LNCaP clone FGC (cell line): ENCODE measurements at regions not wholly inside any gene's neighbourhood (a gene's known extent, or its start where the extent isn't known, plus 50 kb on each side); places are given as distances from the start of the nearest gene placed in this dataset.
"Not testable (repeated sequence)": the region's sequence is repeated elsewhere in the genome, so short reads cannot be mapped to it uniquely, and the experiment has no call there.

Source experiments
- DNase-seq: peaks from one replicate; pipeline ENCODE4 v3.0.0-alpha.2; 2011; ENCODE audit warnings: low read depth
- H3K4me3 ChIP-seq: 2 replicates; pipeline ENCODE4 v1.5.1; 2011; ENCODE audit warnings: mild to moderate bottlenecking, low read depth, low read length, control low read depth
- TF ChIP-seq, protein P1 (sequence below): IDR thresholded peaks from 2 replicates; pipeline ENCODE4 v1.5.1; 2012; ENCODE audit warnings: mild to moderate bottlenecking; ENCODE audit not compliant: control insufficient read depth, insufficient read depth; ENCODE audit errors: extremely low read depth

- TF ChIP-seq, protein P1, sequence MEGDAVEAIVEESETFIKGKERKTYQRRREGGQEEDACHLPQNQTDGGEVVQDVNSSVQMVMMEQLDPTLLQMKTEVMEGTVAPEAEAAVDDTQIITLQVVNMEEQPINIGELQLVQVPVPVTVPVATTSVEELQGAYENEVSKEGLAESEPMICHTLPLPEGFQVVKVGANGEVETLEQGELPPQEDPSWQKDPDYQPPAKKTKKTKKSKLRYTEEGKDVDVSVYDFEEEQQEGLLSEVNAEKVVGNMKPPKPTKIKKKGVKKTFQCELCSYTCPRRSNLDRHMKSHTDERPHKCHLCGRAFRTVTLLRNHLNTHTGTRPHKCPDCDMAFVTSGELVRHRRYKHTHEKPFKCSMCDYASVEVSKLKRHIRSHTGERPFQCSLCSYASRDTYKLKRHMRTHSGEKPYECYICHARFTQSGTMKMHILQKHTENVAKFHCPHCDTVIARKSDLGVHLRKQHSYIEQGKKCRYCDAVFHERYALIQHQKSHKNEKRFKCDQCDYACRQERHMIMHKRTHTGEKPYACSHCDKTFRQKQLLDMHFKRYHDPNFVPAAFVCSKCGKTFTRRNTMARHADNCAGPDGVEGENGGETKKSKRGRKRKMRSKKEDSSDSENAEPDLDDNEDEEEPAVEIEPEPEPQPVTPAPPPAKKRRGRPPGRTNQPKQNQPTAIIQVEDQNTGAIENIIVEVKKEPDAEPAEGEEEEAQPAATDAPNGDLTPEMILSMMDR, result no peak
These were observed 302.7 kb upstream of the PREP start for GRCh38 chr6:105705608-105706007.

GRCh38 chr6:105695461-105695860 is 292.6 kb upstream of the PREP start:
- H3K4me3 ChIP-seq, result no peak overlapping the region
- TF ChIP-seq, protein P1, result no peak
- no peak for DNase-seq

More at GRCh38 chr6:105705608-105706007, 302.7 kb upstream of the PREP start:
- H3K4me3 ChIP-seq, result no peak overlapping the region
- no peak for DNase-seq

DNA sequence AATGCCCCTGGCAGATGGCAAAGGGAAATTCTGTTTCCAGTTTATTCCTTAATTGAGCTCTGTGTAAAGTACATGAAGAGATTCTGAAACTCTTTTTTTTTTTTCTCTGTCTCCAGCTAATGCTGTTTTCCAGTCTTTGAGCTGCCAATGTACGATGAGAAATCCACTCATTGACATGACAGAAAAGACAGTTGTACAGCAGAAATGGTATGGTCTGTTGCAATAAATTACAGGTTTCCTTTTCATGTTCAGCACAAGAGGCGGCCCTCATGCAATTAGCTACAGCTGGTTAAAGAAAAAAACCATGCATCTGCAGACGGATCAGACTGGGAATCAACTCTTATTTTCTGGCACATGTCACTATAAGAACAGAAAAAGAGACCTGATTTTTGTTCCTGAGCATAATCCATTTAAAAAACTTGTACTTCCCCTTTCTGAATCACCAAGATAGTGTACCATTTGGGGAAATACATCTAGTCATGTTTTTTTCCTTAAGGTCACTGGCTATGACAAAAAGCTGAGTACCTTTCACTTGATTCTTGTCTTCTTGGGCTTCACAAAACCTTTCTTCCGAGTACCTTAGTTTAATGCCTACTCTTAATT is 289.8 kb upstream of the PREP start:
- DNase-seq, result no peak
- H3K4me3 ChIP-seq, result no peak overlapping the region
- TF ChIP-seq, protein P1, result no peak

DNA sequence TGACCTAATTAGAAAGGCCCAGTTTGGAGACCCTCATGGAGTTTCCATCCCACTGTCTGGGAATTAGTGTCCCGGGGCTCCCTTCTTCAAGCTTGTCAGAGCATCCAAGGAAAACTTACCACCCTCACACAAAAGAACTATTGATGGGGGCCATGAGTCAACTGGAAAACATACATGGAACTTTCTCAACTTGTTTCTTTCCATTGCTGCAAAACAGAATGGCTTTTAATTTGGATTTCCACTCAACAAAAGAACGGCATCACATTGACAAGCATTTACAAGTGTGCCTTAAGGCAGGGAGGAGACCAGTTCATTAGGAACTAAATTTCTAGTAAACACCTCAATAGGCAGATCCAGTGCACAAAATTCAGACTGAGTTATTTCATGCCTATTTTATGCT is 289.1 kb upstream of the PREP start:
- TF ChIP-seq, protein P1, result no peak
- no peak for DNase-seq
- no peak overlapping the region for H3K4me3 ChIP-seq

DNA sequence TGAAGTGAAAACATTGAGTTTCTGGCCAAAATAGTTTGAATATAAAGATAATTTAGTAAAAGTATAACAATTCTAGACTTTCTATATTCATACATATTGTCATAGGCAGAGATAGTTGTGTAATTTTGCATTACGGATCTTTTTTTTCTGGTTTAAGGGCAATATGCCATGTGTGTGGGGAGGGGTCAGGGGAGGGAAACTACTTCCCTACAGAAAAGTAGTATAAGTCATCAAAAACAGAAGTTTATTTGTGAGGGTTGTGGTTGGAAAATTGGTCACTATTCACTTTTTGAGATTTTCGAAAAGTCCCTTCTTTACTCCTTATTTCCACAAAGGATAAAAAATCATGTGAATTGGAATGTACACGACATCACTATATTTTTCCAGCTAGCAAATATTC is 288.2 kb upstream of the PREP start:
- H3K4me3 ChIP-seq, result no peak overlapping the region
- TF ChIP-seq, protein P1, result no peak
- DNase-seq, result no peak

- TF ChIP-seq, protein P1, result no peak
- no peak for DNase-seq
These were observed 285.7 kb upstream of the PREP start for GRCh38 chr6:105688573-105688972.

GRCh38 chr6:105686793-105687192 is 283.9 kb upstream of the PREP start:
- not testable (repeated sequence) for DNase-seq

More at GRCh38 chr6:105688573-105688972, 285.7 kb upstream of the PREP start:
- no peak overlapping the region for H3K4me3 ChIP-seq

More at GRCh38 chr6:105686793-105687192, 283.9 kb upstream of the PREP start:
- not testable (repeated sequence) for H3K4me3 ChIP-seq
